Adrenal gland (tissue), 5 donors: ENCODE measurements at regions not wholly inside any gene's neighbourhood (a gene's known extent, or its start where the extent isn't known, plus 50 kb on each side); places are given as distances from the start of the nearest gene placed in this dataset.

Experiments used
- POLR2A ChIP-seq, 2 donors: fragments of 450-650 bp; IDR thresholded peaks; one replicate each; pipeline ENCODE4 v1.6.1; 2017; ENCODE audit warnings: antibody characterized with exemption in 2 of 2, mild to moderate bottlenecking in 2 of 2, moderate library complexity in 1 of 2
- TF ChIP-seq, protein P1 (sequence below), 6 experiments: fragments of 450-650 bp in 4 of 6; fragments of 200-600 bp in 2 of 6; sonication (generic) in 1 of 6; IDR thresholded peaks; 1 replicate in 5 of 6; 2 replicates in 1 of 6; pipeline versions ENCODE4 v1.5.1 to v1.8.0; 2016 to 2021; ENCODE audit warnings: antibody characterized with exemption in 6 of 6, mild to moderate bottlenecking in 2 of 6, moderate library complexity in 1 of 6
- donor health status: DM: no; HTN: no; CAD: no.

DNA sequence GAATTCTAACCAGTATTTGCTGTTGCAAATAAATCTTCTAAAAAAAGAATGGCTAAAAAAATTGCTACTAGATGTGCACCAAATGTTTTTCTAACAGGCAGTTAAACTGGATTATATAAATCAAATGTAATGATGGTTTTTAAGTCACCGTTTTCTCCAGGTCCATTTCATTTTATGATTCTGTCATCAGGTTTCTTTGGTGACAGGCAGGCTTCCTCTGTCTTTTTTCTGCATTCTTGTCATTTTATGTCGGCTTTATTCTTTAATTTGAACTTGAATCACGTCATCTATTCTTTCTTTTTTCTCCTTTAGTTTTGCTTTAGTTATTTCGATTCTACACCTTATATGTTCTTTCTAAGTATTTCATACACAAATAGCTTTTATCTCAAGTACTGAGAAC is 212.5 kb downstream of the SOCS6 start:
- TF ChIP-seq, protein P1, sequence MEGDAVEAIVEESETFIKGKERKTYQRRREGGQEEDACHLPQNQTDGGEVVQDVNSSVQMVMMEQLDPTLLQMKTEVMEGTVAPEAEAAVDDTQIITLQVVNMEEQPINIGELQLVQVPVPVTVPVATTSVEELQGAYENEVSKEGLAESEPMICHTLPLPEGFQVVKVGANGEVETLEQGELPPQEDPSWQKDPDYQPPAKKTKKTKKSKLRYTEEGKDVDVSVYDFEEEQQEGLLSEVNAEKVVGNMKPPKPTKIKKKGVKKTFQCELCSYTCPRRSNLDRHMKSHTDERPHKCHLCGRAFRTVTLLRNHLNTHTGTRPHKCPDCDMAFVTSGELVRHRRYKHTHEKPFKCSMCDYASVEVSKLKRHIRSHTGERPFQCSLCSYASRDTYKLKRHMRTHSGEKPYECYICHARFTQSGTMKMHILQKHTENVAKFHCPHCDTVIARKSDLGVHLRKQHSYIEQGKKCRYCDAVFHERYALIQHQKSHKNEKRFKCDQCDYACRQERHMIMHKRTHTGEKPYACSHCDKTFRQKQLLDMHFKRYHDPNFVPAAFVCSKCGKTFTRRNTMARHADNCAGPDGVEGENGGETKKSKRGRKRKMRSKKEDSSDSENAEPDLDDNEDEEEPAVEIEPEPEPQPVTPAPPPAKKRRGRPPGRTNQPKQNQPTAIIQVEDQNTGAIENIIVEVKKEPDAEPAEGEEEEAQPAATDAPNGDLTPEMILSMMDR (IDR thresholded peaks at IDR 0.05): no peak
- no peak for TF ChIP-seq POLR2A (IDR thresholded peaks at IDR 0.05)
